H7 (cell line): ENCODE measurements at regions not wholly inside any gene's neighbourhood (a gene's known extent, or its start where the extent isn't known, plus 50 kb on each side); places are given as distances from the start of the nearest gene placed in this dataset.

Experiments used
- DNase-seq: peaks from one replicate; pipeline ENCODE4 v3.0.0; 2012
- H3K27me3 ChIP-seq: 2 replicates; pipeline ENCODE4 v1.6.0; 2011; ENCODE audit warnings: mild to moderate bottlenecking, low read length; ENCODE audit not compliant: control insufficient read depth, insufficient read depth
- H3K36me3 ChIP-seq: replicated peaks from 2 replicates; pipeline ENCODE4 v1.5.1; 2011; ENCODE audit warnings: low read length; ENCODE audit not compliant: control insufficient read depth, insufficient read depth
- H3K4me3 ChIP-seq: 2 replicates; pipeline ENCODE4 v1.5.1; 2011; ENCODE audit warnings: low read depth, mild to moderate bottlenecking, control low read depth, low read length, moderate library complexity; ENCODE audit not compliant: insufficient read depth

- DNase-seq: no peak
- no peak overlapping the region for H3K4me3 ChIP-seq
- no peaks in the 10 kb centered on the region for H3K36me3 ChIP-seq
- H3K27me3 ChIP-seq: no peaks in the 10 kb centered on the region
These were observed 609.7 kb downstream of the INHBA start for GRCh38 chr7:41093141-41093540.

GRCh38 chr7:41085244-41085643, 617.6 kb downstream of the INHBA start:
- Histone ChIP-seq H3K36me3 (no peaks in the 10 kb centered on the region), H3K4me3 (no peak overlapping the region), H3K27me3 (no peaks in the 10 kb centered on the region)
- no peak for DNase-seq

GRCh38 chr7:41084381-41084780, 618.5 kb downstream of the INHBA start:
- DNase-seq: no peak
- no peaks in the 10 kb centered on the region for H3K27me3 ChIP-seq
- H3K36me3 ChIP-seq: no peaks in the 10 kb centered on the region
- no peak overlapping the region for H3K4me3 ChIP-seq

GRCh38 chr7:41069635-41070034, 633.3 kb downstream of the INHBA start:
- no peaks in the 10 kb centered on the region for H3K36me3 ChIP-seq
- no peak for DNase-seq
- no peak overlapping the region for H3K4me3 ChIP-seq
- no peaks in the 10 kb centered on the region for H3K27me3 ChIP-seq

- H3K27me3 ChIP-seq: no peaks in the 10 kb centered on the region
- no peak for DNase-seq
- H3K4me3 ChIP-seq: no peak overlapping the region
- no peaks in the 10 kb centered on the region for H3K36me3 ChIP-seq
These were observed 635.3 kb downstream of the INHBA start for GRCh38 chr7:41067576-41067975.

- H3K4me3 ChIP-seq: no peak overlapping the region
- no peaks in the 10 kb centered on the region; the same call in 1 of the 2 replicates for H3K27me3 ChIP-seq
- no peaks in the 10 kb centered on the region for H3K36me3 ChIP-seq
- no peak for DNase-seq
These were observed 637.2 kb downstream of the INHBA start for GRCh38 chr7:41065663-41066062.

GRCh38 chr7:41063116-41063515, 639.8 kb downstream of the INHBA start:
- no peak for DNase-seq

GRCh38 chr7:41060796-41061195, 642.1 kb downstream of the INHBA start:
- Histone ChIP-seq H3K36me3 (no peaks in the 10 kb centered on the region), H3K27me3 (peaks cover 4% of the 10 kb centered on the region; the same call in 1 of the 2 replicates), H3K4me3 (no peak overlapping the region)
- DNase-seq: no peak

More at GRCh38 chr7:41063116-41063515, 639.8 kb downstream of the INHBA start:
- no peak overlapping the region for H3K4me3 ChIP-seq
- no peaks in the 10 kb centered on the region for H3K36me3 ChIP-seq
- peaks cover 4% of the 10 kb centered on the region; the same call in 1 of the 2 replicates for H3K27me3 ChIP-seq

GRCh38 chr7:41059796-41060195, 643.1 kb downstream of the INHBA start:
- peaks cover 4% of the 10 kb centered on the region; the same call in 1 of the 2 replicates for H3K27me3 ChIP-seq
- no peak for DNase-seq
- no peak overlapping the region for H3K4me3 ChIP-seq
- no peaks in the 10 kb centered on the region for H3K36me3 ChIP-seq

- no peaks in the 10 kb centered on the region for H3K36me3 ChIP-seq
- no peak overlapping the region for H3K4me3 ChIP-seq
- peak; percentile 43 for DNase-seq
- peaks cover 4% of the 10 kb centered on the region; the same call in 1 of the 2 replicates for H3K27me3 ChIP-seq
These were observed 643.7 kb downstream of the INHBA start for GRCh38 chr7:41058986-41059741.

- no peak overlapping the region for H3K4me3 ChIP-seq
- no peaks in the 10 kb centered on the region for H3K36me3 ChIP-seq
- DNase-seq: no peak
- no peaks in the 10 kb centered on the region; the same call in 1 of the 2 replicates for H3K27me3 ChIP-seq
These were observed 647.8 kb downstream of the INHBA start for GRCh38 chr7:41054960-41055661.

GRCh38 chr7:41053820-41054219, 649.1 kb downstream of the INHBA start:
- Histone ChIP-seq H3K36me3 (no peaks in the 10 kb centered on the region), H3K4me3 (no peak overlapping the region)
- DNase-seq: no peak

GRCh38 chr7:41052736-41053135, 650.2 kb downstream of the INHBA start:
- H3K36me3 ChIP-seq: no peaks in the 10 kb centered on the region
- no peak for DNase-seq
- no peak overlapping the region for H3K4me3 ChIP-seq
- no peaks in the 10 kb centered on the region; the same call in 1 of the 2 replicates for H3K27me3 ChIP-seq

More at GRCh38 chr7:41053820-41054219, 649.1 kb downstream of the INHBA start:
- H3K27me3 ChIP-seq: no peaks in the 10 kb centered on the region; the same call in 1 of the 2 replicates

GRCh38 chr7:41052201-41052600, 650.7 kb downstream of the INHBA start:
- Histone ChIP-seq H3K27me3 (no peaks in the 10 kb centered on the region; the same call in 1 of the 2 replicates), H3K4me3 (no peak overlapping the region), H3K36me3 (no peaks in the 10 kb centered on the region)
- no peak for DNase-seq

- Histone ChIP-seq H3K36me3 (no peaks in the 10 kb centered on the region), H3K27me3 (no peaks in the 10 kb centered on the region; the same call in 1 of the 2 replicates), H3K4me3 (no peak overlapping the region)
- DNase-seq: no peak
These were observed 651.4 kb downstream of the INHBA start for GRCh38 chr7:41051535-41051934.
